ENCODE measurements at regions not wholly inside any gene's neighbourhood (a gene's known extent, or its start where the extent isn't known, plus 50 kb on each side); places are given as distances from the start of the nearest gene placed in this dataset.

- intact Hi-C loops (cut with micrococcal nuclease), result no loop called here
- peaks cover 0 to 3% (median 0%) of the 10 kb centered on the region in 7 donors for H3K9me3 Mint-ChIP-seq
Observed at GRCh38 chr6:114892211-114892610, 549.4 kb upstream of the HS3ST5 start.

GRCh38 chr6:114888241-114888640, 545.4 kb upstream of the HS3ST5 start:
- H3K4me1 ChIP-seq (ENCODE audit: control insufficient read depth in 1 of 2, insufficient read depth in 2 of 2, low read length in 2 of 2), result no peaks in the 10 kb centered on the region
- no peak overlapping the region for H3K4me3 Mint-ChIP-seq
- H3K79me2 ChIP-seq (ENCODE audit: insufficient read depth, low read length), result no peaks in the 10 kb centered on the region
- H3K36me3 ChIP-seq (replicated peaks in 1 of 2; ENCODE audit: control insufficient read depth in 1 of 2, insufficient read depth in 2 of 2, low read length in 2 of 2), result no peaks in the 10 kb centered on the region
- H3K9me3 ChIP-seq (replicated peaks in 1 of 2; ENCODE audit: control insufficient read depth in 1 of 2, insufficient read depth in 1 of 2, low read length in 2 of 2), result no peaks in the 10 kb centered on the region
- no peak overlapping the region for H2AFZ ChIP-seq (ENCODE audit: insufficient read depth, low read depth, low read length, poor library complexity, severe bottlenecking)
- H3K9me3 Mint-ChIP-seq, result peaks cover 0 to 3% (median 0%) of the 10 kb centered on the region in 7 donors
- no peak overlapping the region for H3K27ac Mint-ChIP-seq
- no peaks in the 10 kb centered on the region for H3K36me3 Mint-ChIP-seq
- no peak overlapping the region for H3K4me3 ChIP-seq (replicated peaks in 1 of 3; ENCODE audit: low read depth in 2 of 3, low read length in 3 of 3)
- no peaks in the 10 kb centered on the region for H4K20me1 ChIP-seq (ENCODE audit: insufficient read depth, low read length)
- no peaks in the 10 kb centered on the region for H3K27me3 ChIP-seq (ENCODE audit: control insufficient read depth in 2 of 2, insufficient read depth in 2 of 2, low read length in 2 of 2)
- no peak for DNase-seq
- H3K9ac ChIP-seq (ENCODE audit: insufficient read depth, low read length, poor library complexity, severe bottlenecking), result no peak overlapping the region
- no peak overlapping the region for H3K27ac ChIP-seq (ENCODE audit: low read depth in 1 of 2, low read length in 2 of 2)
- no peaks in the 10 kb centered on the region for H3K4me1 Mint-ChIP-seq
- H3K27me3 Mint-ChIP-seq (ENCODE audit: low read depth in 3 of 3), result no peaks in the 10 kb centered on the region
- H3K4me2 ChIP-seq (replicated peaks; ENCODE audit: extremely low read depth, low read length, poor library complexity, severe bottlenecking), result no peak overlapping the region
- TF ChIP-seq CTCF (IDR thresholded peaks at IDR 0.05), result no peak
- intact Hi-C loops (cut with micrococcal nuclease), result no loop called here

More at GRCh38 chr6:114892211-114892610, 549.4 kb upstream of the HS3ST5 start:
- no peak for TF ChIP-seq CTCF (IDR thresholded peaks at IDR 0.05)
- H3K4me1 ChIP-seq (ENCODE audit: control insufficient read depth in 1 of 2, insufficient read depth in 2 of 2, low read length in 2 of 2), result no peaks in the 10 kb centered on the region
- H3K4me3 ChIP-seq (replicated peaks in 1 of 3; ENCODE audit: low read depth in 2 of 3, low read length in 3 of 3), result no peak overlapping the region
- no peaks in the 10 kb centered on the region for H3K4me1 Mint-ChIP-seq
- H2AFZ ChIP-seq (ENCODE audit: insufficient read depth, low read depth, low read length, poor library complexity, severe bottlenecking), result no peak overlapping the region
- no peak overlapping the region for H3K27ac Mint-ChIP-seq
- no peaks in the 10 kb centered on the region for H4K20me1 ChIP-seq (ENCODE audit: insufficient read depth, low read length)
- no peak for DNase-seq
- no peaks in the 10 kb centered on the region for H3K27me3 ChIP-seq (ENCODE audit: control insufficient read depth in 2 of 2, insufficient read depth in 2 of 2, low read length in 2 of 2)
- no peak overlapping the region for H3K9ac ChIP-seq (ENCODE audit: insufficient read depth, low read length, poor library complexity, severe bottlenecking)
- peaks cover 0 to 3% of the 10 kb centered on the region in 2 donors for H3K9me3 ChIP-seq (replicated peaks in 1 of 2; ENCODE audit: control insufficient read depth in 1 of 2, insufficient read depth in 1 of 2, low read length in 2 of 2)
- no peaks in the 10 kb centered on the region for H3K36me3 Mint-ChIP-seq
- no peak overlapping the region for H3K4me3 Mint-ChIP-seq
- H3K27ac ChIP-seq (ENCODE audit: low read depth in 1 of 2, low read length in 2 of 2), result no peak overlapping the region
- no peaks in the 10 kb centered on the region for H3K27me3 Mint-ChIP-seq (ENCODE audit: low read depth in 3 of 3)
- no peak overlapping the region for H3K4me2 ChIP-seq (replicated peaks; ENCODE audit: extremely low read depth, low read length, poor library complexity, severe bottlenecking)
- H3K79me2 ChIP-seq (ENCODE audit: insufficient read depth, low read length), result no peaks in the 10 kb centered on the region
- H3K36me3 ChIP-seq (replicated peaks in 1 of 2; ENCODE audit: control insufficient read depth in 1 of 2, insufficient read depth in 2 of 2, low read length in 2 of 2), result no peaks in the 10 kb centered on the region
